SK-N-SH (cell line): ENCODE measurements at regions not wholly inside any gene's neighbourhood (a gene's known extent, or its start where the extent isn't known, plus 50 kb on each side); places are given as distances from the start of the nearest gene placed in this dataset.

Source experiments
- CTCF ChIA-PET: fragments of 300-600, 350-600 bp; formaldehyde crosslinking; extraction: SDS; loops from one replicate; lab custom pipeline; 2021; lab: Yijun Ruan, JAX
- POLR2A ChIA-PET: fragments of 350-600 bp; sonication (Branson Sonifier 250); formaldehyde crosslinking; extraction: SDS; loops from one replicate; lab custom pipeline; 2020; ENCODE audit warnings: antibody characterized with exemption, inconsistent platforms; lab: Yijun Ruan, JAX
- DNase-seq: peaks from one replicate; pipeline ENCODE4 v3.0.0; 2012
- H2AFZ ChIP-seq: fragments of 200-600 bp; sonication (generic); 2 replicates; pipeline ENCODE4 v1.8.1; 2016; ENCODE audit warnings: antibody characterized with exemption, mild to moderate bottlenecking, low read depth
- H3F3A ChIP-seq: fragments of 200-600 bp; sonication (generic); replicated peaks from 2 replicates; pipeline ENCODE3; 2016; ENCODE audit warnings: antibody characterized with exemption, mild to moderate bottlenecking; ENCODE audit not compliant: insufficient read depth
- H3K27ac ChIP-seq, 2 experiments: fragments of 200-500 bp in 1 of 2; fragments of 200-600 bp in 1 of 2; sonication (Bioruptor generic) in 1 of 2; sonication (generic), shearing (Covaris generic) in 1 of 2; 2 replicates each; pipeline versions ENCODE4 v1.5.1 to v1.6.1; 2014 to 2016; ENCODE audit warnings: low read depth in 2 of 2, inconsistent platforms in 1 of 2, low read length in 1 of 2, mild to moderate bottlenecking in 1 of 2, mixed read lengths in 1 of 2
- H3K27me3 ChIP-seq: fragments of 200-600 bp; sonication (generic), shearing (Covaris generic); 2 replicates; pipeline ENCODE4 v1.6.1; 2016; ENCODE audit warnings: mixed run types; ENCODE audit not compliant: insufficient read depth
- H3K36me3 ChIP-seq, 2 experiments: fragments of 200-500 bp in 1 of 2; fragments of 200-600 bp in 1 of 2; sonication (Bioruptor generic) in 1 of 2; sonication (generic) in 1 of 2; replicated peaks in 1 of 2; 2 replicates each; pipeline versions ENCODE3 to v1.5.1; 2014 to 2016; ENCODE audit warnings: low read length in 1 of 2, mild to moderate bottlenecking in 1 of 2; ENCODE audit not compliant: insufficient read depth in 2 of 2, control insufficient read depth in 1 of 2
- H3K4me1 ChIP-seq, 2 experiments: fragments of 200-500 bp in 1 of 2; fragments of 200-600 bp in 1 of 2; sonication (Bioruptor generic) in 1 of 2; sonication (generic), shearing (Covaris generic) in 1 of 2; 2 replicates each; pipeline versions ENCODE4 v1.5.1 to v1.6.1; 2014 to 2016; ENCODE audit warnings: low read depth in 1 of 2, low read length in 1 of 2, mixed run types in 1 of 2; ENCODE audit not compliant: insufficient read depth in 2 of 2, control insufficient read depth in 1 of 2
- H3K4me2 ChIP-seq: fragments of 200-600 bp; sonication (generic), shearing (Covaris generic); 2 replicates; pipeline ENCODE4 v1.6.1; 2017; ENCODE audit warnings: mixed run types
- H3K4me3 ChIP-seq, 2 experiments: fragments of 200-500 bp in 1 of 2; fragments of 200-600 bp in 1 of 2; sonication (Bioruptor generic) in 1 of 2; sonication (generic), shearing (Covaris generic) in 1 of 2; 2 replicates each; pipeline versions ENCODE4 v1.5.1 to v1.8.1; 2014 to 2016; ENCODE audit warnings: low read depth in 2 of 2, inconsistent platforms in 1 of 2, low read length in 1 of 2, mild to moderate bottlenecking in 1 of 2, mixed read lengths in 1 of 2, moderate library complexity in 1 of 2
- H3K79me2 ChIP-seq: fragments of 200-600 bp; sonication (generic); 2 replicates; pipeline ENCODE4 v1.8.1; 2017; ENCODE audit warnings: mild to moderate bottlenecking; ENCODE audit not compliant: insufficient read depth
- H3K9ac ChIP-seq: fragments of 200-600 bp; sonication (generic); 2 replicates; pipeline ENCODE4 v1.6.1; 2017; ENCODE audit warnings: mixed run types
- H3K9me2 ChIP-seq: fragments of 200-600 bp; sonication (generic); 2 replicates; pipeline ENCODE4 v1.6.1; 2017; ENCODE audit warnings: mixed run types
- H3K9me3 ChIP-seq: fragments of 200-600 bp; sonication (generic); 2 replicates; pipeline ENCODE4 v1.6.1; 2017; ENCODE audit warnings: mixed run types, mild to moderate bottlenecking, moderate library complexity
- H4K20me1 ChIP-seq: fragments of 200-600 bp; sonication (generic); 2 replicates; pipeline ENCODE4 v1.6.1; 2017; ENCODE audit warnings: mild to moderate bottlenecking, mixed run types; ENCODE audit not compliant: insufficient read depth
- CHD2 ChIP-seq: fragments of 150-350 bp; IDR thresholded peaks from 2 replicates; pipeline ENCODE4 v1.6.1; 2018; ENCODE audit warnings: low read length; ENCODE audit not compliant: partially characterized antibody
- EP300 ChIP-seq, 2 experiments: IDR thresholded peaks; 2 replicates each; pipeline versions ENCODE4 v1.4.0 to v1.6.1; 2012; ENCODE audit warnings: borderline replicate concordance in 1 of 2, low read depth in 1 of 2, low read length in 1 of 2
- EZH2phosphoT487 ChIP-seq: fragments of 200-600 bp; sonication (generic); IDR thresholded peaks from 2 replicates; pipeline ENCODE4 v1.6.1; 2017; ENCODE audit warnings: low read depth, mixed run types, mild to moderate bottlenecking, antibody characterized with exemption, moderate library complexity, borderline replicate concordance
- FOSL2 ChIP-seq: IDR thresholded peaks from 2 replicates; pipeline ENCODE4 v1.4.0; 2012; ENCODE audit warnings: low read depth, mild to moderate bottlenecking, moderate library complexity, borderline replicate concordance
- FOXM1 ChIP-seq: IDR thresholded peaks from 2 replicates; pipeline ENCODE4 v1.4.0; 2012; ENCODE audit warnings: low read depth, mild to moderate bottlenecking
- GABPA ChIP-seq: IDR thresholded peaks from 2 replicates; pipeline ENCODE4 v1.4.0; 2012; ENCODE audit warnings: low read depth, mild to moderate bottlenecking
- JUND ChIP-seq: IDR thresholded peaks from 2 replicates; pipeline ENCODE4 v1.4.0; 2012
- MXI1 ChIP-seq: IDR thresholded peaks from 2 replicates; pipeline ENCODE4 v1.6.1; 2012; ENCODE audit warnings: mild to moderate bottlenecking, low read depth, low read length, improper control_type of control experiment
- RFX5 ChIP-seq: IDR thresholded peaks from 2 replicates; pipeline ENCODE4 v1.6.1; 2012; ENCODE audit warnings: mild to moderate bottlenecking, improper control_type of control experiment, low read length
- SIN3A ChIP-seq: IDR thresholded peaks from 2 replicates; pipeline ENCODE4 v1.6.1; 2012; ENCODE audit warnings: low read depth, mild to moderate bottlenecking, low read length, moderate library complexity, borderline replicate concordance
- SMC3 ChIP-seq: IDR thresholded peaks from 2 replicates; pipeline ENCODE4 v1.6.1; 2012; ENCODE audit warnings: low read depth, low read length, improper control_type of control experiment
- YY1 ChIP-seq: IDR thresholded peaks from 2 replicates; pipeline ENCODE4 v1.4.0; 2012; ENCODE audit warnings: low read depth, mild to moderate bottlenecking
- WGBS: methylation state at CpG from one replicate; pipeline ENCODE4 v1.1.6; 2017; ENCODE audit warnings: low lambda C conversion rate; 5-methylcytosine and 5-hydroxymethylcytosine counted together
- TF ChIP-seq, protein P1 (sequence below): IDR thresholded peaks from 2 replicates; pipeline ENCODE4 v1.4.0; 2012; ENCODE audit warnings: low read depth, borderline replicate concordance
- TF ChIP-seq, protein P2 (sequence below): IDR thresholded peaks from 2 replicates; pipeline ENCODE4 v1.6.1; 2012; ENCODE audit warnings: mild to moderate bottlenecking, low read depth, low read length, moderate library complexity
- TF ChIP-seq, protein P3 (sequence below): IDR thresholded peaks from 2 replicates; pipeline ENCODE4 v1.4.0; 2012; ENCODE audit warnings: low read depth
- TF ChIP-seq, protein P4 (sequence below): IDR thresholded peaks from 2 replicates; pipeline ENCODE4; 2012
- TF ChIP-seq, protein P5 (sequence below): fragments of 200-600 bp; sonication (generic); IDR thresholded peaks from 2 replicates; pipeline ENCODE4 v1.6.1; 2017; ENCODE audit warnings: antibody characterized with exemption, mild to moderate bottlenecking, moderate library complexity
- TF ChIP-seq, protein P6 (sequence below): fragments of 150-350 bp; IDR thresholded peaks from 2 replicates; pipeline ENCODE4 v1.6.1; 2016; ENCODE audit warnings: mild to moderate bottlenecking, low read depth, low read length

DNA sequence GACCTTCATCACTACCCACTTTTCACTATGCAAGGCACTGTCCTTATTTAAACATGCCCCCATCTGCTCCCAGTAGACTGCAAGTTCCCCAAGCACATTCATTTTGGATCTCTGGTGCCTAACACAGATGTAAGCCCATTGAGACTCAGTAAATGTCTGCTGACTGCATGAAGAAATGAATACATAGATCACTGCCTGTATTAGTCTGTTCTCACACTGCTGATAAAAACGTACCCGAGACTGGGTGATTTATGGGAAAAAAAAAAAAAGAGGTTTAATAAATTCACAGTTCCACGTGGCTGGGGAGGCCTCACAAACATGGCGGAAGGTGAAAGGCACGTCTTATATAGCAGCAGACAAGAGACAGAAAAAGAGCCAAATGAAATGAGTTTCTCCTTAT is 204.9 kb downstream of the ATG4C start:
- no peaks in the 10 kb centered on the region for H3K4me1 ChIP-seq
- no peak overlapping the region for H3K4me3 ChIP-seq
- no peak overlapping the region for H3K4me2 ChIP-seq
- no peaks in the 10 kb centered on the region for H3K9me3 ChIP-seq
- no peaks in the 10 kb centered on the region for H3F3A ChIP-seq
- CTCF ChIA-PET = interaction anchor here (1.3 kb wide), 1 partner anchor 17 kb away, joined by 4 read pairs; no protein-coding TSS in a partner anchor
- 47% methylated on average over 5 of the region's 5 CpGs for WGBS
- no peak for TF ChIP-seq GABPA
- no peak for TF ChIP-seq MXI1
- TF ChIP-seq, protein P1, sequence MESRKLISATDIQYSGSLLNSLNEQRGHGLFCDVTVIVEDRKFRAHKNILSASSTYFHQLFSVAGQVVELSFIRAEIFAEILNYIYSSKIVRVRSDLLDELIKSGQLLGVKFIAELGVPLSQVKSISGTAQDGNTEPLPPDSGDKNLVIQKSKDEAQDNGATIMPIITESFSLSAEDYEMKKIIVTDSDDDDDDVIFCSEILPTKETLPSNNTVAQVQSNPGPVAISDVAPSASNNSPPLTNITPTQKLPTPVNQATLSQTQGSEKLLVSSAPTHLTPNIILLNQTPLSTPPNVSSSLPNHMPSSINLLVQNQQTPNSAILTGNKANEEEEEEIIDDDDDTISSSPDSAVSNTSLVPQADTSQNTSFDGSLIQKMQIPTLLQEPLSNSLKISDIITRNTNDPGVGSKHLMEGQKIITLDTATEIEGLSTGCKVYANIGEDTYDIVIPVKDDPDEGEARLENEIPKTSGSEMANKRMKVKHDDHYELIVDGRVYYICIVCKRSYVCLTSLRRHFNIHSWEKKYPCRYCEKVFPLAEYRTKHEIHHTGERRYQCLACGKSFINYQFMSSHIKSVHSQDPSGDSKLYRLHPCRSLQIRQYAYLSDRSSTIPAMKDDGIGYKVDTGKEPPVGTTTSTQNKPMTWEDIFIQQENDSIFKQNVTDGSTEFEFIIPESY = no peak
- no peak for TF ChIP-seq CHD2
- no peak for TF ChIP-seq FOXM1
- no peak for TF ChIP-seq FOSL2
- TF ChIP-seq, protein P2, sequence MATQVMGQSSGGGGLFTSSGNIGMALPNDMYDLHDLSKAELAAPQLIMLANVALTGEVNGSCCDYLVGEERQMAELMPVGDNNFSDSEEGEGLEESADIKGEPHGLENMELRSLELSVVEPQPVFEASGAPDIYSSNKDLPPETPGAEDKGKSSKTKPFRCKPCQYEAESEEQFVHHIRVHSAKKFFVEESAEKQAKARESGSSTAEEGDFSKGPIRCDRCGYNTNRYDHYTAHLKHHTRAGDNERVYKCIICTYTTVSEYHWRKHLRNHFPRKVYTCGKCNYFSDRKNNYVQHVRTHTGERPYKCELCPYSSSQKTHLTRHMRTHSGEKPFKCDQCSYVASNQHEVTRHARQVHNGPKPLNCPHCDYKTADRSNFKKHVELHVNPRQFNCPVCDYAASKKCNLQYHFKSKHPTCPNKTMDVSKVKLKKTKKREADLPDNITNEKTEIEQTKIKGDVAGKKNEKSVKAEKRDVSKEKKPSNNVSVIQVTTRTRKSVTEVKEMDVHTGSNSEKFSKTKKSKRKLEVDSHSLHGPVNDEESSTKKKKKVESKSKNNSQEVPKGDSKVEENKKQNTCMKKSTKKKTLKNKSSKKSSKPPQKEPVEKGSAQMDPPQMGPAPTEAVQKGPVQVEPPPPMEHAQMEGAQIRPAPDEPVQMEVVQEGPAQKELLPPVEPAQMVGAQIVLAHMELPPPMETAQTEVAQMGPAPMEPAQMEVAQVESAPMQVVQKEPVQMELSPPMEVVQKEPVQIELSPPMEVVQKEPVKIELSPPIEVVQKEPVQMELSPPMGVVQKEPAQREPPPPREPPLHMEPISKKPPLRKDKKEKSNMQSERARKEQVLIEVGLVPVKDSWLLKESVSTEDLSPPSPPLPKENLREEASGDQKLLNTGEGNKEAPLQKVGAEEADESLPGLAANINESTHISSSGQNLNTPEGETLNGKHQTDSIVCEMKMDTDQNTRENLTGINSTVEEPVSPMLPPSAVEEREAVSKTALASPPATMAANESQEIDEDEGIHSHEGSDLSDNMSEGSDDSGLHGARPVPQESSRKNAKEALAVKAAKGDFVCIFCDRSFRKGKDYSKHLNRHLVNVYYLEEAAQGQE = no peak
- TF ChIP-seq YY1 = no peak
- no peak for TF ChIP-seq SIN3A
- TF ChIP-seq, protein P3, sequence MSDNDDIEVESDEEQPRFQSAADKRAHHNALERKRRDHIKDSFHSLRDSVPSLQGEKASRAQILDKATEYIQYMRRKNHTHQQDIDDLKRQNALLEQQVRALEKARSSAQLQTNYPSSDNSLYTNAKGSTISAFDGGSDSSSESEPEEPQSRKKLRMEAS = no peak
- TF ChIP-seq, protein P4, sequence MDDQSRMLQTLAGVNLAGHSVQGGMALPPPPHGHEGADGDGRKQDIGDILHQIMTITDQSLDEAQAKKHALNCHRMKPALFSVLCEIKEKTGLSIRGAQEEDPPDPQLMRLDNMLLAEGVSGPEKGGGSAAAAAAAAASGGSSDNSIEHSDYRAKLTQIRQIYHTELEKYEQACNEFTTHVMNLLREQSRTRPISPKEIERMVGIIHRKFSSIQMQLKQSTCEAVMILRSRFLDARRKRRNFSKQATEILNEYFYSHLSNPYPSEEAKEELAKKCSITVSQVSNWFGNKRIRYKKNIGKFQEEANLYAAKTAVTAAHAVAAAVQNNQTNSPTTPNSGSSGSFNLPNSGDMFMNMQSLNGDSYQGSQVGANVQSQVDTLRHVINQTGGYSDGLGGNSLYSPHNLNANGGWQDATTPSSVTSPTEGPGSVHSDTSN = no peak
- TF ChIP-seq, protein P5, sequence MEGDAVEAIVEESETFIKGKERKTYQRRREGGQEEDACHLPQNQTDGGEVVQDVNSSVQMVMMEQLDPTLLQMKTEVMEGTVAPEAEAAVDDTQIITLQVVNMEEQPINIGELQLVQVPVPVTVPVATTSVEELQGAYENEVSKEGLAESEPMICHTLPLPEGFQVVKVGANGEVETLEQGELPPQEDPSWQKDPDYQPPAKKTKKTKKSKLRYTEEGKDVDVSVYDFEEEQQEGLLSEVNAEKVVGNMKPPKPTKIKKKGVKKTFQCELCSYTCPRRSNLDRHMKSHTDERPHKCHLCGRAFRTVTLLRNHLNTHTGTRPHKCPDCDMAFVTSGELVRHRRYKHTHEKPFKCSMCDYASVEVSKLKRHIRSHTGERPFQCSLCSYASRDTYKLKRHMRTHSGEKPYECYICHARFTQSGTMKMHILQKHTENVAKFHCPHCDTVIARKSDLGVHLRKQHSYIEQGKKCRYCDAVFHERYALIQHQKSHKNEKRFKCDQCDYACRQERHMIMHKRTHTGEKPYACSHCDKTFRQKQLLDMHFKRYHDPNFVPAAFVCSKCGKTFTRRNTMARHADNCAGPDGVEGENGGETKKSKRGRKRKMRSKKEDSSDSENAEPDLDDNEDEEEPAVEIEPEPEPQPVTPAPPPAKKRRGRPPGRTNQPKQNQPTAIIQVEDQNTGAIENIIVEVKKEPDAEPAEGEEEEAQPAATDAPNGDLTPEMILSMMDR = no peak
- TF ChIP-seq SMC3 = no peak
- TF ChIP-seq, protein P6, sequence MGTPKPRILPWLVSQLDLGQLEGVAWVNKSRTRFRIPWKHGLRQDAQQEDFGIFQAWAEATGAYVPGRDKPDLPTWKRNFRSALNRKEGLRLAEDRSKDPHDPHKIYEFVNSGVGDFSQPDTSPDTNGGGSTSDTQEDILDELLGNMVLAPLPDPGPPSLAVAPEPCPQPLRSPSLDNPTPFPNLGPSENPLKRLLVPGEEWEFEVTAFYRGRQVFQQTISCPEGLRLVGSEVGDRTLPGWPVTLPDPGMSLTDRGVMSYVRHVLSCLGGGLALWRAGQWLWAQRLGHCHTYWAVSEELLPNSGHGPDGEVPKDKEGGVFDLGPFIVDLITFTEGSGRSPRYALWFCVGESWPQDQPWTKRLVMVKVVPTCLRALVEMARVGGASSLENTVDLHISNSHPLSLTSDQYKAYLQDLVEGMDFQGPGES = no peak
- no peak for TF ChIP-seq RFX5
- no peak for TF ChIP-seq EZH2phosphoT487
- no peak for TF ChIP-seq EP300 (IDR thresholded peaks at IDR 0.05; ENCODE audit: borderline replicate concordance in 1 of 2, low read depth in 1 of 2, low read length in 1 of 2)
- no peak for TF ChIP-seq JUND
- no peaks in the 10 kb centered on the region for H3K9me2 ChIP-seq
- no peak for DNase-seq
- POLR2A ChIA-PET = no interaction called here
- H4K20me1 ChIP-seq = no peaks in the 10 kb centered on the region
- H3K27ac ChIP-seq = no peak overlapping the region
- no peak overlapping the region for H2AFZ ChIP-seq
- H3K36me3 ChIP-seq = no peaks in the 10 kb centered on the region
- H3K79me2 ChIP-seq = no peaks in the 10 kb centered on the region
- H3K27me3 ChIP-seq = no peaks in the 10 kb centered on the region
- H3K9ac ChIP-seq = no peak overlapping the region
